GM18909 (cell line): ENCODE measurements at regions not wholly inside any gene's neighbourhood (a gene's known extent, or its start where the extent isn't known, plus 50 kb on each side); places are given as distances from the start of the nearest gene placed in this dataset.
"Not testable (repeated sequence)": the region's sequence is repeated elsewhere in the genome, so short reads cannot be mapped to it uniquely, and the experiment has no call there.

ENCODE experiments used
- ATAC-seq: cut with Tn5 transposase; IDR thresholded peaks from one replicate; pipeline ENCODE4 v1.9.1; 2021; ENCODE audit warnings: mild to moderate bottlenecking; ENCODE audit not compliant: unreplicated experiment, poor library complexity

- ATAC-seq: no peak
These were observed 928.3 kb upstream of the NRXN1 start for GRCh38 chr2:51960281-51960680.

GRCh38 chr2:51959696-51960095 is 927.8 kb upstream of the NRXN1 start:
- no peak for ATAC-seq

- ATAC-seq: no peak
These were observed 922.0 kb upstream of the NRXN1 start for GRCh38 chr2:51953931-51954330.

GRCh38 chr2:51921076-51921475 is 889.1 kb upstream of the NRXN1 start:
- no peak for ATAC-seq

GRCh38 chr2:51920509-51920908 is 888.6 kb upstream of the NRXN1 start:
- no peak for ATAC-seq

GRCh38 chr2:51919395-51919794 is 887.5 kb upstream of the NRXN1 start:
- ATAC-seq: no peak

- ATAC-seq: no peak
These were observed 886.2 kb upstream of the NRXN1 start for GRCh38 chr2:51918113-51918512.

GRCh38 chr2:51903728-51904127 is 871.8 kb upstream of the NRXN1 start:
- ATAC-seq: no peak

GRCh38 chr2:51899643-51900042 is 867.7 kb upstream of the NRXN1 start:
- no peak for ATAC-seq

- not testable (repeated sequence) for ATAC-seq
These were observed 862.7 kb upstream of the NRXN1 start for GRCh38 chr2:51894584-51894983.

GRCh38 chr2:51888120-51888519 is 856.2 kb upstream of the NRXN1 start:
- ATAC-seq: no peak

GRCh38 chr2:51881673-51882072 is 849.7 kb upstream of the NRXN1 start:
- no peak for ATAC-seq

GRCh38 chr2:51880153-51880552 is 848.2 kb upstream of the NRXN1 start:
- no peak for ATAC-seq

- ATAC-seq: no peak
These were observed 834.4 kb upstream of the NRXN1 start for GRCh38 chr2:51866361-51866760.

- ATAC-seq: no peak
These were observed 827.3 kb upstream of the NRXN1 start for GRCh38 chr2:51859260-51859659.

GRCh38 chr2:51855683-51856082 is 823.8 kb upstream of the NRXN1 start:
- ATAC-seq: no peak

- no peak for ATAC-seq
These were observed 814.9 kb upstream of the NRXN1 start for GRCh38 chr2:51846796-51847195.

GRCh38 chr2:51846018-51846417 is 814.1 kb upstream of the NRXN1 start:
- ATAC-seq: no peak

GRCh38 chr2:51844596-51844995 is 812.7 kb upstream of the NRXN1 start:
- no peak for ATAC-seq

- ATAC-seq: no peak
These were observed 797.5 kb upstream of the NRXN1 start for GRCh38 chr2:51829477-51829876.

GRCh38 chr2:51825823-51826222 is 793.9 kb upstream of the NRXN1 start:
- no peak for ATAC-seq

- ATAC-seq: no peak
These were observed 781.3 kb upstream of the NRXN1 start for GRCh38 chr2:51813247-51813646.
